NCI-H2196 (cell line): ENCODE measurements at regions not wholly inside any gene's neighbourhood (a gene's known extent, or its start where the extent isn't known, plus 50 kb on each side); places are given as distances from the start of the nearest gene placed in this dataset.

Experiments
- DNase-seq: peaks from one replicate; lab custom pipeline; 2025; ENCODE audit not compliant: unreplicated experiment; lab: John Stamatoyannopoulos, UW

- DNase-seq = no peak
Observed at GRCh38 chr18:43635397-43635796, 358.1 kb upstream of the SYT4 start.

- DNase-seq = no peak
Observed at GRCh38 chr18:43642727-43643330, 365.5 kb upstream of the SYT4 start.

GRCh38 chr18:43648002-43648401 lies 370.7 kb upstream of the SYT4 start:
- DNase-seq = no peak

DNA sequence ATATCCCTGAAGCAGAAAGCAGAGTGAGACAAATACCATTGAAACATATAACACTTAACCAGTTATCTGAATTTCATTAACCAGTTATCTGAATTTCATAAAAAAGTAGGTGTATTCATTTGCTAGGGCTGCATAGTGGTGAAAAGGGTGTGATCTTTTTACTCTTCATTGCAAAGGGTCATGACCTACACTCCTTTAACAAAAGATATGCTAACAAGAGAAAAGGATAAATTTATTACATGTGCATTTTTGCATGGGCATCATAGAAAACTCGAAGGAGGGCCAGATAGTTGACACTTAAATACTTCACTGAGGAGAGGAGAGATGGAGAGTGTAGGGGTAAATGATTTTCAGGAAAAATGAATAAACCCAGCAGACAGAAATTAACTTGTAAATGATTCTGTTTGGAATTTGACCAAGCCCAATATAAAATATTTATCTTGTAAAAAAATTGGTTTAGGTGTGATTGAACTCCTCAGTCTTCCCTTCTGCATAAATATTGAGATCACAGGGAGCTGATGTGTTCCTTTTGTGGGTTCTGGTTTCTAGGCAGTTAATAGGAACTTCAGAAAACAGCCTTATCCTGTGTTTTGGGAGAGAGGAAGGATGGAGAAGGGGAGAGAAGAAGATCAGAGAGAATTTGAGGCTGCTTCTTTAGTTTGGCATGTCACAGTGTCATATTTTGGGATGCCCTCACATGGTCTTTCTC lies 372.5 kb upstream of the SYT4 start:
- DNase-seq = no peak

- no peak for DNase-seq
Observed at GRCh38 chr18:43650426-43650825, 373.1 kb upstream of the SYT4 start.

DNA sequence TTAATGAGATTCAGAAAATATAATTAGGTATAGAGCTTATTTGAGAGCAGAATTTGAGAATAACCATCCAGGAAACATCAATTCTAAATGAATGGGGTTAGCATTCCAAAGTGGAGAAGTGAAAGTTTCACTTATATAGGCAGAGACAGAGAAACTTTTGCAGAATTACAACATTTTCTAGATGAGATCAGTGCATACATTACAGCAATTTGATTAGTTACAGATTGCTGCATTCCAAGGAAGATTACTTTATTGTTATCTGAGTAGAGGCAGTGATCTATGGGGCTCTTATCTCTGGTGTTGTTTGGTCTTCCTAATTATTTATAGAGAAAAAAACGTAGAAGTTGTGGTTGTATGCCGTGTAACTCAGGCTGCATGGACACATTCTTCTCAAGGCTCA lies 373.8 kb upstream of the SYT4 start:
- no peak for DNase-seq

DNA sequence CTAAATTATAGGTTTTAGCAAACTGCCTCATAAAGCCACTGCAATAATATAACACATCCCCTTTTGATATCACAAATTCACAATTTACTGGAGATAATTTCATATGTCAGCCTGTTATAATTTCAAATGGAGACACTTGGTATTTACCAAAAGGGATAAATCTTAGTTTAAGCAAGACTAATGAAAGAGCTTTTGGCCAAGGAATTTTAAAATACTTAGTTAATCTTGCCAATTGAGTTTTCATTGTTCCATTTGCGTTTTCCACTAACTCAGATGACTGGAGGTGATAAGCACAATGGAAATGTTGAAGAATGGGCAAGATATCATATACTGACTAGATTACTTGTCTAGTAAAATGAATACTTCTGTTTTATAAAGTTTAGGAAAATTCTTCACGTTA lies 379.3 kb upstream of the SYT4 start:
- DNase-seq = no peak

GRCh38 chr18:43661570-43661969 lies 384.3 kb upstream of the SYT4 start:
- DNase-seq = no peak

DNA sequence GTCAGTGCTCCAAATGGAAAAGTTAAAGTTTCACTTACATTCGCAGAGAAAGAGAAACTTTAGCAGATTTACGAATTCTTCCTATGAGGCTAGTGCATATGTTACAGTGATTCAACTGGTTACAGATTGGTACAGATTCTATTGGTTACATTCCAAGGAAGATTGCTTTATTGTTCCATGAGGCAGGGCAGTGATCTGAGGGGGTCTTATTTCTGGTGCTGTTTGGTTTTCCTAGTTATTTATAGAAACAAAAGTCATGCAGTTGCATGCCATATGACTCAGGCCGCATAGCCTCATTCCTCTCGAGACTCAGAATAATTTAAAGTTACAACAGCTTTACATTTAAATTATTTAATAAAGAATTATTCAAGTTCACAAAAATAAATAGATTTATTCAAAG lies 385.4 kb upstream of the SYT4 start:
- DNase-seq = no peak

DNA sequence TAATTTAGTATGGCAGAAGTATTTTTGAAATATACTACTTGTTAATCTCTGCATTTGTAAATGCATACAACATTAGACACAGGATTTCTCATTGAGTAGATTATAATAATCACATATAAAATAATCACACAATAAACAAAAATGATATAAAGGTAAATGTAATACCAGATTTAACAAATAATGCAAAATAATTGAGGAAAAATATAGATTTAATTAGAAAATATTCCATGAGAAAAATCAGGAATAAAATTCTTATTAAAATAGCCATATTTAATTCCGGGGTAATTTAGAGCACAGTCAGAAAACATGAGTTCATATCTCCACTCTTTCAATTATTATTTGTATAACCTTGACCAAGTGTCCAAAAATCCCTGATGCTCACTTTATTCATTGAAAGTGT lies 385.9 kb upstream of the SYT4 start:
- no peak for DNase-seq

- DNase-seq = no peak
Observed at GRCh38 chr18:43664487-43665008, 387.3 kb upstream of the SYT4 start.

- no peak for DNase-seq
Observed at GRCh38 chr18:43665105-43665788, 388.0 kb upstream of the SYT4 start.

DNA sequence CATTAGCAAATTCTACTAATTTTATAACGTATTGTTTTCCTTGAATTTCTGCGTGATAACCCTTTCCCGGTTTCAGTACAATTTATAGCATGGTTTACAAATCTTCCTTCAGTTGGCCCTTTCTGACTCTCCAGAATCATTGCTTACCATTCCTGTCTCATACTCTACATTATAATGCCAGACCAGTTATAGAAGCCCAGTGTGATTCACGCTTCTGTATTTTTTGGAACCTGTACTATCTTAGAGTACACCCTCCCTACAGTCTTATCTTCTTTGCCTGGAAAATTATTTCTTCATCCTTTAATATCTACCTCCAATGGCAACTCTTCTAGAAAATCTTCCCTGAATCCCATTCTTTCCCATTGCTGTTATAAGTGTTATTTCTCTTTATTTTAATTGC lies 391.6 kb upstream of the SYT4 start:
- DNase-seq = no peak

- no peak for DNase-seq
Observed at GRCh38 chr18:43671431-43671830, 394.1 kb upstream of the SYT4 start.

DNA sequence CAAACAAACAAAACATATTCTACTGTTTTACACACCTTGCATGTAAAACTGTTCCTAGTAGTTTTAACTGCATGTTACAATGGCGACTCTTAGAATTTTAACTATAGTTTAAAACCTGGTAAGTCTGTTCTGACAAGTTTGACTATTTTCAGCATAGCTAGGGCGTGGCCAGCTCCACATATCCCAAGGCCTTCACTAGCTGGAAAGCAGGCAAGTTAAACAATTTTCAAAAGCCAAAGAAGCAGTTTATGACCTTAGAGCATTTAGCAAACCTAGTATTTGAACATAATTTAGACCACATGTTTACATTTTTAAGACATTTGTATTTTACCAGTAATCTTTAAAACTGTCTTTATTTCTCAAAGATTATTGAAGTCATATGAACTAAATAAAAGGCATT lies 402.8 kb upstream of the SYT4 start:
- DNase-seq = no peak

DNA sequence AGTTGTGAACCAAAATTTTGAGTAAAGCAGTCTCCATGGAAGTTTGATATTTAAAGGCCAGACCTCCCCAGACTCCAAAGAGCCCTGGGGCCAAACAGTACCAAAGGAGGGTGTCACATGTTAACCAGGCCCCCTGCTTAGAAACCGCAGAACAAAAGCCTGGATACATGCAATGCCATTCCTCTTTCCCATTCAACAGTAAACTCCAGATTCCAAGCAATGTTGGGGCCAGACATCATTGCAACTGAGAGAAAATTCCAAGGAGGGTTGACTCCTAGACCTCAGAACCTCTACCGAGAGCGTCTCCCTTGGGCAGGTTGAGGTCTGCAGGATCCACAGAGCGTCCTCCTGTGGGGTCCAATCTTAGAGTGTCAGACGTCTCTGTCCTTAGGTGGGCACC lies 404.4 kb upstream of the SYT4 start:
- DNase-seq = no peak

GRCh38 chr18:43682196-43682595 lies 404.9 kb upstream of the SYT4 start:
- no peak for DNase-seq

GRCh38 chr18:43686709-43687108 lies 409.4 kb upstream of the SYT4 start:
- DNase-seq = no peak

DNA sequence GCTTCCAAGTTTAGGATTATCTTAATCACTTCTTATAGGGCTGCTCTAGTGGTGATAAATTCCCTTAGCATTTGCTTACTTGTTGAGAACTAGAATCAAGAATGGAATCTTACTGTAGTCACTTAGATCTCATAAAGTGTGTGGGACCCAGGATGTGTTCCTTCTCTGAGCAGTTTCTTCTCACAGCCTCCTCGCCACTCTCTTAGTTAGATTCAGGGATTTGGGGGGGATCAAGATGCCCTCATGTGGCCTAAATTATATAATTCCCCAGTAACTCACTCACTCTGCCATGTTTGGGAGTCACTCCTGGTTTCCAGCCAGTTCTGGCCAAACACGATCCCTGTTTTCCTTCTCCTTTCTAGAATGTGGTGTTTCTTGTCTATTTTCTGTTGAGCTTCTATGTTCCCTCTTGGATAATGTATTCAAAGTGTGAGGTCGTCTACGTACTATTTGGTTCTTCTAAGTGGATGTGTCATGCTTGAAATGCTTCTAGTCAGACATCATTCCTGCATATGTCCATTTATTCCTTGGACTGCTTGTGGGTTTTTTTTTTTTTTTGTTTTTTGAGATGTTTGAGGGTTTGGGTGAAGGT lies 414.9 kb upstream of the SYT4 start:
- no peak for DNase-seq

- no peak for DNase-seq
Observed at GRCh38 chr18:43702399-43702798, 425.1 kb upstream of the SYT4 start.

GRCh38 chr18:43703050-43703449 lies 425.8 kb upstream of the SYT4 start:
- DNase-seq = no peak

DNA sequence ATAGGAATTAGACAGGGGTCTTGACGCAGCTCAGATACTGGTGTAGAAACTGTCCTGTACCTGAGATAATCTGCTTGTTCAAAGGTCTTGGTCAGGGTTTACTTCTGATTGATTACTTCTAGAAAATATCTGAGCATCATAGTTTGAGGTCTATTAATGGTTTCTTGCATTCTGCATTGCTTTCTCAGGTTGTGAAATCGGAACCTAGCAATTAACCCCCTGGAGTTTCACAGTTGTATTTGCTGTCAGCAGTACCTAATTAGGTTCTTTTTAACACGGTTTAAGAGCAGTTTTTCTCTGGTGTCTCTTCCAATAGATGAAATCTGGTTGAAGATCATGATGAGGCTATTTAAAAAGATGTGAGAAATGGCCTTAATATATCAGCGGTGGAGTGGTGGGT lies 428.6 kb upstream of the SYT4 start:
- no peak for DNase-seq
